ENCODE measurements at regions not wholly inside any gene's neighbourhood (a gene's known extent, or its start where the extent isn't known, plus 50 kb on each side); places are given as distances from the start of the nearest gene placed in this dataset.

DNA sequence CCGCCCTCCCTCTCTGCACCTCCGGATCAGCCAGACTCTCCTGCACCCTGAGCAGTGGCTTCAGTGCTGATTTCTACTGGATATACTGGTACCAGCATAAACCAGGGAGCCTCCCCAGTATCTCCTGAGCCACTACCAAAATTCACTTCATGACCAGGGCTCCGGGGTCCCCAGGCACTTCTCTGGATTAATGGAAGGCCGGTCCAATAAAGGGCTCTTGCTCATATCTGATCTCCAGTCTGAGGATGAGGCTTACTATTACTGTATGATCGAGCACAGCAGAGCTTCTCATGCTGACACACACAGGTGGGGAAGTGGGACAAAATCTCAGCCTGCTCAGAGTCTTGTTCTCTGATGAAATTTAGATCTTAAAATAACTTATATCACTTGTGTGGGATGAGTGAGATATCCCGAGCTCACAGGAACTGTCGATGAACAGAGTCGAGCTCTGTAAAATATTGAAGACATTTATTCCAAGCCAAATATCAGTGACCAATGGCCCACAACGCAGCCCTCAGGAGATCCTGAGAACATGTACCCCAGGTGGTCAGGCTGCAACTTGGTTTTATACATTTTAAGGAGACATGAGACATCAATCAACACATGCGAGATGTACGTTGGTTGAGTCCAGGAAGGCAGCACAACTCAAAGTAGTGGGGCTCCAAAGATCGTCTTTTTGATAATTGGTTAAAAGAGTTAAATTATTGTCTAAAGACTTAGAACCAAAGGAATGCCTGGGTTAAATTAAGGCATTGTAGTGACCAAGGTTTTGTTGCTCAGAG, 93.0 kb upstream of the TOP3B start:
- TF ChIP-seq, protein P1, sequence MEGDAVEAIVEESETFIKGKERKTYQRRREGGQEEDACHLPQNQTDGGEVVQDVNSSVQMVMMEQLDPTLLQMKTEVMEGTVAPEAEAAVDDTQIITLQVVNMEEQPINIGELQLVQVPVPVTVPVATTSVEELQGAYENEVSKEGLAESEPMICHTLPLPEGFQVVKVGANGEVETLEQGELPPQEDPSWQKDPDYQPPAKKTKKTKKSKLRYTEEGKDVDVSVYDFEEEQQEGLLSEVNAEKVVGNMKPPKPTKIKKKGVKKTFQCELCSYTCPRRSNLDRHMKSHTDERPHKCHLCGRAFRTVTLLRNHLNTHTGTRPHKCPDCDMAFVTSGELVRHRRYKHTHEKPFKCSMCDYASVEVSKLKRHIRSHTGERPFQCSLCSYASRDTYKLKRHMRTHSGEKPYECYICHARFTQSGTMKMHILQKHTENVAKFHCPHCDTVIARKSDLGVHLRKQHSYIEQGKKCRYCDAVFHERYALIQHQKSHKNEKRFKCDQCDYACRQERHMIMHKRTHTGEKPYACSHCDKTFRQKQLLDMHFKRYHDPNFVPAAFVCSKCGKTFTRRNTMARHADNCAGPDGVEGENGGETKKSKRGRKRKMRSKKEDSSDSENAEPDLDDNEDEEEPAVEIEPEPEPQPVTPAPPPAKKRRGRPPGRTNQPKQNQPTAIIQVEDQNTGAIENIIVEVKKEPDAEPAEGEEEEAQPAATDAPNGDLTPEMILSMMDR (IDR thresholded peaks at IDR 0.05), result no peak
- no peak for TF ChIP-seq EP300 (IDR thresholded peaks at IDR 0.05)
